NCI-H2196 (cell line): ENCODE measurements at regions not wholly inside any gene's neighbourhood (a gene's known extent, or its start where the extent isn't known, plus 50 kb on each side); places are given as distances from the start of the nearest gene placed in this dataset.

Source experiments
- DNase-seq: peaks from one replicate; lab custom pipeline; 2025; ENCODE audit not compliant: unreplicated experiment; lab: John Stamatoyannopoulos, UW

- DNase-seq = no peak
These were observed 53.0 kb upstream of the RAB18 start for GRCh38 chr10:27451054-27451453.

GRCh38 chr10:27450225-27450624 lies 53.9 kb upstream of the RAB18 start:
- no peak for DNase-seq

- no peak for DNase-seq
These were observed 54.5 kb upstream of the RAB18 start for GRCh38 chr10:27449571-27449970.

- DNase-seq = no peak
These were observed 55.2 kb upstream of the RAB18 start for GRCh38 chr10:27448921-27449320.

GRCh38 chr10:27447540-27447939 lies 56.6 kb upstream of the RAB18 start:
- no peak for DNase-seq

GRCh38 chr10:27446091-27446918 lies 57.8 kb upstream of the RAB18 start:
- peak; percentile 28 for DNase-seq

- DNase-seq = no peak
These were observed 59.0 kb upstream of the RAB18 start for GRCh38 chr10:27445070-27445469.

- no peak for DNase-seq
These were observed 63.6 kb upstream of the RAB18 start for GRCh38 chr10:27440478-27440877.

- no peak for DNase-seq
These were observed 64.1 kb upstream of the RAB18 start for GRCh38 chr10:27440021-27440420.

GRCh38 chr10:27439101-27439500 lies 65.0 kb upstream of the RAB18 start:
- no peak for DNase-seq

- DNase-seq = no peak
These were observed 66.3 kb upstream of the RAB18 start for GRCh38 chr10:27437775-27438174.

GRCh38 chr10:27436710-27437109 lies 67.4 kb upstream of the RAB18 start:
- no peak for DNase-seq

GRCh38 chr10:27433976-27434375 lies 70.1 kb upstream of the RAB18 start:
- no peak for DNase-seq

- DNase-seq = no peak
These were observed 77.1 kb upstream of the RAB18 start for GRCh38 chr10:27426948-27427467.

GRCh38 chr10:27413831-27414348 lies 90.2 kb upstream of the RAB18 start:
- no peak for DNase-seq

GRCh38 chr10:27413387-27413786 lies 90.7 kb upstream of the RAB18 start:
- DNase-seq = no peak

- no peak for DNase-seq
These were observed 94.0 kb upstream of the RAB18 start for GRCh38 chr10:27410153-27410552.

- DNase-seq = no peak
These were observed 96.8 kb upstream of the RAB18 start for GRCh38 chr10:27407271-27407670.

- no peak for DNase-seq
These were observed 104.2 kb upstream of the RAB18 start for GRCh38 chr10:27399871-27400270.

GRCh38 chr10:27393961-27394360 lies 110.1 kb upstream of the RAB18 start:
- no peak for DNase-seq

- no peak for DNase-seq
These were observed 111.5 kb upstream of the RAB18 start for GRCh38 chr10:27392606-27393005.

- no peak for DNase-seq
These were observed 112.2 kb upstream of the RAB18 start for GRCh38 chr10:27391916-27392315.

- no peak for DNase-seq
These were observed 112.8 kb upstream of the RAB18 start for GRCh38 chr10:27391325-27391724.
